Nephron (organoid): ENCODE measurements at regions not wholly inside any gene's neighbourhood (a gene's known extent, or its start where the extent isn't known, plus 50 kb on each side); places are given as distances from the start of the nearest gene placed in this dataset.
"Not testable (repeated sequence)": the region's sequence is repeated elsewhere in the genome, so short reads cannot be mapped to it uniquely, and the experiment has no call there.

Source experiments
- H3K27ac Mint-ChIP-seq, 3 experiments: 2 replicates each; pipeline ENCODE4 v1.8.0; 2020; ENCODE audit warnings: mixed read lengths in 3 of 3, mild to moderate bottlenecking in 2 of 3, moderate library complexity in 1 of 3
- H3K27me3 Mint-ChIP-seq: 2 replicates; pipeline ENCODE4 v1.8.0; 2021; ENCODE audit warnings: low read depth, mild to moderate bottlenecking, moderate library complexity, mixed read lengths
- H3K36me3 Mint-ChIP-seq: 2 replicates; pipeline ENCODE4 v1.8.0; 2020; ENCODE audit warnings: low read depth, mixed read lengths
- H3K4me1 Mint-ChIP-seq: 2 replicates; pipeline ENCODE4 v1.8.0; 2020; ENCODE audit warnings: mixed read lengths
- H3K4me3 Mint-ChIP-seq, 3 experiments: 2 replicates each; pipeline ENCODE4 v1.8.0; 2020; ENCODE audit warnings: mild to moderate bottlenecking in 3 of 3, mixed read lengths in 3 of 3, moderate library complexity in 2 of 3
- H3K9me3 Mint-ChIP-seq: 2 replicates; pipeline ENCODE4 v1.8.0; 2020; ENCODE audit warnings: mixed read lengths
- TF ChIP-seq, protein P1 (sequence below), 3 experiments: fragments of 200-600 bp; sonication (generic); IDR thresholded peaks; one replicate each; pipeline ENCODE4 v1.5.0; 2021; ENCODE audit warnings: antibody characterized with exemption in 3 of 3; ENCODE audit not compliant: unreplicated experiment in 3 of 3

DNA sequence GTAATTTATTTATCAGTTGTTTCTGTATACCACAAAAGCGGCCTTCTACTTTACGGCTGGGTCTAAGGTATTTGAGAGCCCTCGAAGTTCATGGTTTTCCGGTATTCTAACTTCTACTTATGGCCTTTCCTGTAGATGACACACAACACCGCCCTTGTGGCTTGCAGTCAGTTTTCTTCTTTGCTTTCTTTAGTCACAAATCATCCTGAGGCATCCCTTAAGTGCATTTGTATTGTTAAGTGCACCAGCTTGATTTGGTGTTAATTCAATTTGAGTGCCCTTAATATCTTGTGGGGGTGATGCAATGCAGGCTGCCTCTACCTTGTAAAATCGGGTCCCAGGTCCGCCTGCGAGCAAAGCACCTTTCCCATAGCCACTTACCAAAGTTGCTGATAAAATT is 511.9 kb downstream of the CCDC171 start:
- Mint-ChIP-seq H3K36me3 (no peaks in the 10 kb centered on the region), H3K27ac (no peak overlapping the region), H3K27me3 (peaks cover 3% of the 10 kb centered on the region), H3K9me3 (peaks cover 6% of the 10 kb centered on the region), H3K4me1 (peaks cover 25% of the 10 kb centered on the region), H3K4me3 (no peak overlapping the region)
- TF ChIP-seq, protein P1, sequence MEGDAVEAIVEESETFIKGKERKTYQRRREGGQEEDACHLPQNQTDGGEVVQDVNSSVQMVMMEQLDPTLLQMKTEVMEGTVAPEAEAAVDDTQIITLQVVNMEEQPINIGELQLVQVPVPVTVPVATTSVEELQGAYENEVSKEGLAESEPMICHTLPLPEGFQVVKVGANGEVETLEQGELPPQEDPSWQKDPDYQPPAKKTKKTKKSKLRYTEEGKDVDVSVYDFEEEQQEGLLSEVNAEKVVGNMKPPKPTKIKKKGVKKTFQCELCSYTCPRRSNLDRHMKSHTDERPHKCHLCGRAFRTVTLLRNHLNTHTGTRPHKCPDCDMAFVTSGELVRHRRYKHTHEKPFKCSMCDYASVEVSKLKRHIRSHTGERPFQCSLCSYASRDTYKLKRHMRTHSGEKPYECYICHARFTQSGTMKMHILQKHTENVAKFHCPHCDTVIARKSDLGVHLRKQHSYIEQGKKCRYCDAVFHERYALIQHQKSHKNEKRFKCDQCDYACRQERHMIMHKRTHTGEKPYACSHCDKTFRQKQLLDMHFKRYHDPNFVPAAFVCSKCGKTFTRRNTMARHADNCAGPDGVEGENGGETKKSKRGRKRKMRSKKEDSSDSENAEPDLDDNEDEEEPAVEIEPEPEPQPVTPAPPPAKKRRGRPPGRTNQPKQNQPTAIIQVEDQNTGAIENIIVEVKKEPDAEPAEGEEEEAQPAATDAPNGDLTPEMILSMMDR (IDR thresholded peaks at IDR 0.05; ENCODE audit: unreplicated experiment in 3 of 3) = no peak

DNA sequence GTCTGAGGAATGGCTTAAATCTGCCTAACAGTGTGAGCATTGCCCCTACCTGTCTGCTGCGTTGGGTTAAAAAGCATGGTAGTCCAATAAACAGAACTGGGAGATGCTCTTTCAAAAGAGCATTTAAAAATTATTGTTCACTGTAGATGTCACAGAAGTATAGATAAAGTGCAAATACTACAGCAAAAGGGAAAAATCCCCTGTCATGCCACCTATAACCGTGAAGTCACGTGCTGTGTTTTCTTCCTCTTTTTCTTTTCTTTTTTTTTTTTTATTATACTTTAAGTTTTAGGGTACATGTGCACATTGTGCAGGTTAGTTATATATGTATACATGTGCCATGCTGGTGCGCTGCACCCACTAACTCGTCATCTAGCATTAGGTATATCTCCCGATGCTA is 513.4 kb downstream of the CCDC171 start:
- not testable (repeated sequence) for H3K27me3 Mint-ChIP-seq, H3K4me3 Mint-ChIP-seq, H3K9me3 Mint-ChIP-seq, H3K36me3 Mint-ChIP-seq, H3K27ac Mint-ChIP-seq
- peaks cover 40% of the 10 kb centered on the region for H3K4me1 Mint-ChIP-seq

DNA sequence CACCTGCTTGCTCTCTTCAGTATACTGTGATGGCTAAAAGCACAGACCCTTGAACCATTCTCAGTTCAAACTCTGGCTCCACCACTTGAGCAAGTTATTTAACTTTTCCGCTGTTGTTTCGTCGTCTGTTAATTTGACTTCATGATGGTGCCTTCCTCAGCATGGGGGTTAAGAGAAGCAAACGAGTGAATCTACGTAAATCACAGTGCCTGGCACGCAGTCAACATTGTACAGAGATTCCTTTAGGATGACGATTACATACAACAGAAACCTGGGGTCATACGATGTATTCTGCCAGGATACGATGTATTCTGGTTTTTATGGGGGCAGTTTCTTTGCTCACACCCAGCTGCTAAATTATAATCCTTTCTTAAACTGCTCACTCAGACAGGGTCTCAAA is 515.6 kb downstream of the CCDC171 start:
- H3K4me1 Mint-ChIP-seq = peaks cover 52% of the 10 kb centered on the region
- H3K27ac Mint-ChIP-seq = peak overlapping the region in 2 of 3 experiments; percentile 90 to 96
- H3K36me3 Mint-ChIP-seq = no peaks in the 10 kb centered on the region
- TF ChIP-seq, protein P1 (IDR thresholded peaks at IDR 0.05; ENCODE audit: unreplicated experiment in 3 of 3) = no peak
- peaks cover 3% of the 10 kb centered on the region for H3K27me3 Mint-ChIP-seq
- H3K9me3 Mint-ChIP-seq = peaks cover 6% of the 10 kb centered on the region
- H3K4me3 Mint-ChIP-seq = no peak overlapping the region

DNA sequence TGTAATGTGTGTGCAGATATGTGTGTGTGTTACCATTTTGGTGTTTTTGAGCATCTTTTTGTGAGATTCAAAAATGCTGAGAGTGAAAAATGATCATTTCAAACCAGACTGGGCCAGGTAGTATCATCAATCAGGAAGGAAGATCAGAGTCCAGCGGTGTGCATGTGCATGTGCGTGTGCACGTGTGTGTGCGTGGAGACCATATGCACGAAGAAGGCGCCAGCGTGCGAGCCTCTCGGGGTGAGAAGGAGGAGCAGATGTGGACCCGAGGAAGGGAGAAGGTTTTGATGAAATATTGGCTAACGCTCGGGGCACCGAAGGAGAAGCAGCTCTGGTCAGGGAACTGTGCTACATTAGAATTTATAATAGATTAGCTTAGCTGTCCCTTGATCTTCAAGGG is 516.4 kb downstream of the CCDC171 start:
- TF ChIP-seq, protein P1 (IDR thresholded peaks at IDR 0.05; ENCODE audit: unreplicated experiment in 3 of 3) = no peak
- H3K9me3 Mint-ChIP-seq = peaks cover 6% of the 10 kb centered on the region
- no peaks in the 10 kb centered on the region for H3K36me3 Mint-ChIP-seq
- H3K4me3 Mint-ChIP-seq = peak overlapping the region in 1 of 3 experiments; percentile 13
- peaks cover 3% of the 10 kb centered on the region for H3K27me3 Mint-ChIP-seq
- H3K4me1 Mint-ChIP-seq = peaks cover 49% of the 10 kb centered on the region
- peak overlapping the region; percentile 66 to 96 (median 93) for H3K27ac Mint-ChIP-seq

DNA sequence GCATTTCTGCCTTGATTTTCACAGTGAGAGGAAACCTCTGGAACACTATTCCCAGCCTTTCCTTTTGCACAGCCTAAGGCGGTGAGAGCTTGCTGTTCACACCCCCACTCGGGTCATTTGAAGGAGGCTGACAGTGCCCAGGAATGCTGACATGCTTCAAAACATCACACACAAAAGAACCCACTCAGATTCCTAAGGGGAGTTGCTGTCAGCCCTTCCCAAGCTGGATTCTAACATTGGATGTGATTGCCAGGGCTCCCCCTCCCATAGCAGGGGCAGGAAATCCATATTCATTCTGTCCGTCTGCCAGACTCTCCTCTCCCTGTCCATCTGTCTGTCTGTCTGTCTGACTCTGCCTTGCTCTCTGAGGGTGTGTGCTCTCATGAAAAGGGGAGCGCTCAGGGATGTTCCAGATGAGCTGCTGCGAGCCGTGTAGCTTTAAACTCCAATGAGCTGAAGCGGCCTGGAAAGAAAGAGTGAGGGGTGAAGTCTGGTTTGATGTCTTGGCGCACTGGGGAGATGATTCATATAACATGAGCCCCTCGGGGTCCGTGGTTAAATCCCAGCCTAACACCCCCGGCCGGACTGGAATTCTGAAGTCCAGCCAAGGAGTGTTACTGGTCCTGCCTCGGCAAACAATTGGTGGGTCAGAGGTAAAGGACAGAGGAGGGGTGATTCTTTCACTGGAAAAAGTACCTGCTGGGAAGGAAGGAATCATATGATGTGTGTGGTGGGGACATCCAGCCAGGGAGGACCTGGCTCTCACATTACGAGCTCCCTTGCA is 517.0 kb downstream of the CCDC171 start:
- H3K27me3 Mint-ChIP-seq = peaks cover 3% of the 10 kb centered on the region
- peak overlapping the region; percentile 66 to 96 (median 93) for H3K27ac Mint-ChIP-seq
- peak overlapping the region in 1 of 3 experiments; percentile 31 for H3K4me3 Mint-ChIP-seq
- H3K4me1 Mint-ChIP-seq = peaks cover 49% of the 10 kb centered on the region
- H3K9me3 Mint-ChIP-seq = peaks cover 6% of the 10 kb centered on the region
- no peaks in the 10 kb centered on the region for H3K36me3 Mint-ChIP-seq
- TF ChIP-seq, protein P1 (IDR thresholded peaks at IDR 0.05; ENCODE audit: unreplicated experiment in 3 of 3) = no peak

DNA sequence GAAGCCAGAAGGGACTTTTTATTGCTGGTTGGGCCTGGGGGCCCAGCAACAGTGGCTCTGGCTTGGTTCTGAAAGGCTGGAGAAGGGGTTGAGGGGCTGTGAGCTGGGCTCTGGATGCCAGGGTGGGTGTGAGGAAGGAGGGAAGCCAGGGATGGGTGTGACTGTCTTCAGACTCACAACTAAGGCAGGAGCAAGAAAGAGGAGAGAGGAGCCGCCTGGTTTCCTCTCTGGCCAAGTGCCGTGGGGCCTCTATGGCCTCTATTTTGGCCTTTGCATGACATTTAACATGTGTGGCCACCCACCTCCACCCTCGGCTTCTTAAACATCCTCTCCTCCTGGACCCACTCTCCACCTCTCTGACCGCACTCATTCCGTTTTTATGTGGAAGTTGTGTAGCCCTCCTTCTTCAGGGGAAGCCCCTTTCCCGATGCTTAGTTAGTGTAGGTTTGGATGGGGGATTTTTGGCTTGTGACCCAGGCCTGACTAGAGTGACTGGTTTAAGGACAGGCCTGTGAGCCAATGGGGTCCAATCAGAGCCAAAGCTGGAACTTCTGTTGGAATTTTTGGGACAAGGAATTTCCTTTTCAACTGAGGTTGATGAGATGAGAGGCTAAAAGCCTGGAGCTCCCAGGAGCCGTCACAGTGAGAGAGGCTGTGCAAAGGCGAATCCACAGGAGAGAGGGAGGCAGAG is 517.8 kb downstream of the CCDC171 start:
- Mint-ChIP-seq H3K4me3 (peak overlapping the region in 1 of 3 experiments; percentile 4), H3K4me1 (peaks cover 54% of the 10 kb centered on the region)

More for the DNA sequence above, 517.8 kb downstream of the CCDC171 start:
- TF ChIP-seq, protein P1 (IDR thresholded peaks at IDR 0.05; ENCODE audit: unreplicated experiment in 3 of 3) = no peak
- Mint-ChIP-seq H3K27me3 (no peaks in the 10 kb centered on the region), H3K27ac (peak overlapping the region; percentile 66 to 96 (median 93)), H3K36me3 (no peaks in the 10 kb centered on the region), H3K9me3 (peaks cover 6% of the 10 kb centered on the region)
